HepG2 (cell line): ENCODE measurements at regions not wholly inside any gene's neighbourhood (a gene's known extent, or its start where the extent isn't known, plus 50 kb on each side); places are given as distances from the start of the nearest gene placed in this dataset.

Source experiments
- ATAC-seq: fragments of 200-7000 bp; cut with Tn5 transposase; 3 replicates; pipeline ENCODE4 v1.9.1; 2020; ENCODE audit warnings: mild to moderate bottlenecking, moderate library complexity
- BruUV-seq: library from RNA; stranded (reverse); fragments of 400-500 nt; replicated peaks from 2 replicates; lab custom pipeline; 2021; lab: Mats Ljungman, UMichigan
- CTCF ChIA-PET: fragments of 300-600 bp; formaldehyde crosslinking; extraction: SDS; loops from one replicate; lab custom pipeline; 2021; ENCODE audit warnings: low total read pairs, inconsistent platforms, low intra/inter-chr PET ratio; lab: Yijun Ruan, JAX
- POLR2A ChIA-PET: fragments of 350-600 bp; sonication (Branson Sonifier 250); formaldehyde crosslinking; loops from one replicate; lab custom pipeline; 2020; ENCODE audit warnings: antibody characterized with exemption, inconsistent platforms; lab: Yijun Ruan, JAX
- DNase-seq: peaks from one replicate; pipeline ENCODE4 v3.0.0-alpha.2; 2015; ENCODE audit warnings: low spot score
- FAIRE-seq: peaks from 3 replicates; lab custom pipeline; 2011; peaks lifted over from hg19 to GRCh38; lab: Jason Lieb, UNC
- H2AFZ ChIP-seq: one replicate; pipeline ENCODE4 v1.6.1; 2011; ENCODE audit warnings: low read length, inconsistent platforms
- H3K27ac ChIP-seq: fragments of 300-600 bp; 3 replicates; pipeline ENCODE4 v1.8.0; 2011; ENCODE audit warnings: mixed run types, mild to moderate bottlenecking, mixed read lengths, low read length, inconsistent platforms; ENCODE audit not compliant: insufficient read depth; ENCODE audit errors: extremely low read length
- H3K27me3 ChIP-seq, 2 experiments: fragments of 200-600 bp in 1 of 2; 2 replicates in 1 of 2; 3 replicates in 1 of 2; pipeline versions ENCODE4 v1.6.0 to v1.8.0; 2011; ENCODE audit warnings: low read length in 2 of 2, mild to moderate bottlenecking in 2 of 2, moderate library complexity in 2 of 2, inconsistent platforms in 1 of 2; ENCODE audit not compliant: insufficient read depth in 2 of 2, control insufficient read depth in 1 of 2
- H3K36me3 ChIP-seq, 2 experiments: fragments of 200-600 bp in 1 of 2; replicated peaks in 1 of 2; 2 replicates in 1 of 2; 3 replicates in 1 of 2; pipeline versions ENCODE4 v1.5.1 to v1.8.0; 2011; ENCODE audit warnings: low read length in 2 of 2, inconsistent platforms in 1 of 2; ENCODE audit not compliant: insufficient read depth in 2 of 2, control insufficient read depth in 1 of 2
- H3K4me1 ChIP-seq: 2 replicates; pipeline ENCODE4 v1.5.1; 2012; ENCODE audit warnings: low read length, inconsistent platforms; ENCODE audit not compliant: insufficient read depth
- H3K4me2 ChIP-seq: 2 replicates; pipeline ENCODE4 v1.6.0; 2011; ENCODE audit warnings: low read depth, low read length, inconsistent platforms
- H3K4me3 ChIP-seq, 3 experiments: fragments of 200-600 bp in 1 of 3; sonication (generic), shearing (Covaris generic) in 1 of 3; replicated peaks in 1 of 3; 2 replicates each; pipeline ENCODE4 v1.5.1; 2011 to 2016; ENCODE audit warnings: low read length in 3 of 3, inconsistent platforms in 2 of 3, low read depth in 2 of 3, mild to moderate bottlenecking in 2 of 3, control low read depth in 1 of 3, mixed read lengths in 1 of 3; ENCODE audit not compliant: insufficient read depth in 1 of 3
- H3K79me2 ChIP-seq: one replicate; pipeline ENCODE4 v1.6.1; 2011; ENCODE audit warnings: low read length, inconsistent platforms; ENCODE audit not compliant: insufficient read depth
- H3K9ac ChIP-seq: 2 replicates; pipeline ENCODE4 v1.6.0; 2011; ENCODE audit warnings: mild to moderate bottlenecking, low read depth, low read length, inconsistent platforms; ENCODE audit not compliant: insufficient read depth
- H3K9me3 ChIP-seq: 2 replicates; pipeline ENCODE4 v1.5.1; 2012; ENCODE audit warnings: mild to moderate bottlenecking, low read length
- H4K20me1 ChIP-seq: 2 replicates; pipeline ENCODE4 v1.6.0; 2011; ENCODE audit warnings: inconsistent platforms, mild to moderate bottlenecking, low read length, moderate library complexity; ENCODE audit not compliant: insufficient read depth
- ARNT2 ChIP-seq: sonication (generic); formaldehyde crosslinking; IDR thresholded peaks from 2 replicates; pipeline ENCODE4 v1.8.0; 2022; ENCODE audit warnings: mild to moderate bottlenecking, low read depth, missing genetic modification reagents, moderate library complexity
- ESRRA ChIP-seq: sonication (generic); formaldehyde crosslinking; IDR thresholded peaks from 2 replicates; pipeline ENCODE4 v1.5.1; 2020; ENCODE audit warnings: mild to moderate bottlenecking, low read depth, missing genetic modification reagents
- ETV5 ChIP-seq: IDR thresholded peaks from 2 replicates; pipeline ENCODE4 v1.6.1; 2018; ENCODE audit warnings: missing biosample characterization, missing genetic modification reagents, inconsistent platforms, borderline replicate concordance
- GTF3A ChIP-seq: sonication (generic); formaldehyde crosslinking; conservative IDR thresholded peaks from 2 replicates; pipeline ENCODE4 v1.4.0; 2020; ENCODE audit warnings: mild to moderate bottlenecking, missing genetic modification reagents
- HOXA3 ChIP-seq: sonication (generic); formaldehyde crosslinking; IDR thresholded peaks from 2 replicates; pipeline ENCODE4 v1.5.0; 2020; ENCODE audit warnings: missing genetic modification reagents
- ISL2 ChIP-seq: sonication (generic); formaldehyde crosslinking; IDR thresholded peaks from 2 replicates; pipeline ENCODE4 v1.5.0; 2020; ENCODE audit warnings: missing genetic modification reagents
- MIER2 ChIP-seq: IDR thresholded peaks from 2 replicates; pipeline ENCODE4 v1.6.1; 2016; ENCODE audit warnings: missing biosample characterization, missing genetic modification reagents
- NKX3-1 ChIP-seq: sonication (generic); formaldehyde crosslinking; IDR thresholded peaks from 2 replicates; pipeline ENCODE4 v1.5.0; 2020; ENCODE audit warnings: missing genetic modification reagents
- TGIF2 ChIP-seq: IDR thresholded peaks from 2 replicates; pipeline ENCODE4 v1.6.1; 2016; ENCODE audit warnings: control low read depth, missing compliant biosample characterization
- YEATS2 ChIP-seq: sonication (generic); formaldehyde crosslinking; IDR thresholded peaks from 2 replicates; pipeline ENCODE4 v1.4.0; 2020; ENCODE audit warnings: missing genetic modification reagents, borderline replicate concordance
- ZFP37 ChIP-seq: sonication (generic); formaldehyde crosslinking; IDR thresholded peaks from 2 replicates; pipeline ENCODE4 v1.4.0; 2020; ENCODE audit warnings: missing genetic modification reagents, borderline replicate concordance
- ZFP90 ChIP-seq: sonication (generic); formaldehyde crosslinking; IDR thresholded peaks from 2 replicates; pipeline ENCODE4 v1.8.0; 2022; ENCODE audit warnings: missing genetic modification reagents, mild to moderate bottlenecking, inconsistent platforms, borderline replicate concordance
- ZNF143 ChIP-seq: sonication (generic); formaldehyde crosslinking; IDR thresholded peaks from 2 replicates; pipeline ENCODE4 v1.4.0; 2020; ENCODE audit warnings: missing genetic modification reagents
- ZNF234 ChIP-seq: sonication (generic); formaldehyde crosslinking; conservative IDR thresholded peaks from 2 replicates; pipeline ENCODE4 v1.5.1; 2020; ENCODE audit warnings: mild to moderate bottlenecking, missing genetic modification reagents
- ZNF263 ChIP-seq: sonication (generic); formaldehyde crosslinking; IDR thresholded peaks from 2 replicates; pipeline ENCODE4 v1.4.0; 2020; ENCODE audit warnings: missing genetic modification reagents
- ZNF556 ChIP-seq: sonication (generic); formaldehyde crosslinking; IDR thresholded peaks from 2 replicates; pipeline ENCODE4 v1.4.0; 2020; ENCODE audit warnings: mild to moderate bottlenecking, missing genetic modification reagents, borderline replicate concordance
- ZSCAN25 ChIP-seq: sonication (generic); formaldehyde crosslinking; IDR thresholded peaks from 2 replicates; pipeline ENCODE4 v1.8.0; 2022; ENCODE audit warnings: mild to moderate bottlenecking, missing genetic modification reagents
- WGBS: methylation state at CpG from one replicate; pipeline ENCODE4 v1.1.6; 2017; ENCODE audit warnings: low lambda C conversion rate; 5-methylcytosine and 5-hydroxymethylcytosine counted together
- in situ Hi-C: cut with HindIII; loops from 2 replicates; pipeline ENCODE4 v1.10.0; 2017; ENCODE audit warnings: low pct_unique_long_range_greater_than_20kb; ENCODE audit not compliant: extremely low pct_ligation_motif_present
- intact Hi-C: fragments of 100-400 bp; cut with micrococcal nuclease; formaldehyde crosslinking; loops from one replicate; pipeline ENCODE4 v1.10.0; 2022; ENCODE audit not compliant: unreplicated experiment

DNA sequence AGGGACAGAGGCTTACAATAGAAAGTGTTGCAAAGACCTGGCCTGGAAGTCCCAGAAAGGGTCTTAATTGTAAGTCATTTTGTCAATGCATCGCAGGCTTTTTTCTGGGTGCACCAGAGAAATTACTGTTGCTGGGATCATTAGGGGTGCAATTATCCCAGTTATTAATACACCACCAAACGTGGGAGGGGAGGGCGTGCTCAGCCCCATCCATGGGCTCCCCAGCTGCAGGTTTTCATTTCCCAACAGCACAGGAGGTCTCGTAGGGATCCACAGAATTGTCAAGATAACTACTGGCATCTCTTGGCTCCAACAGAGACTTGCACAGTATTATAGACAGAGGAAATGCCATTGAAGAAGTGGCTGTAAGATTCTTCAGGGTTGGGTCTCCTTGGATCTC is 69.6 kb upstream of the FZD7 start:
- H3K9me3 ChIP-seq = no peaks in the 10 kb centered on the region
- no peak overlapping the region for H3K4me3 ChIP-seq
- H3K4me2 ChIP-seq = no peak overlapping the region
- no peaks in the 10 kb centered on the region for H3K36me3 ChIP-seq
- no peak for DNase-seq
- no peak for FAIRE-seq
- POLR2A ChIA-PET = no interaction called here
- no peak for ATAC-seq
- no peak overlapping the region for H2AFZ ChIP-seq
- no peaks in the 10 kb centered on the region for H4K20me1 ChIP-seq
- H3K27me3 ChIP-seq = peaks cover 0 to 18% of the 10 kb centered on the region in 2 experiments; a peak in 3 of 5 replicates
- no peak overlapping the region for H3K27ac ChIP-seq
- CTCF ChIA-PET = no interaction called here
- no TSS peak for BruUV-seq
- TF ChIP-seq ZNF556 (CRISPR knock-in tag) (no peak), ZNF234 (no peak), YEATS2 (no peak), ZNF263 (CRISPR knock-in tag) (no peak), ESRRA (no peak), MIER2 (CRISPR knock-in tag) (no peak), ZSCAN25 (no peak), ZFP37 (CRISPR knock-in tag) (no peak), GTF3A (CRISPR knock-in tag) (no peak), ARNT2 (no peak)
- in situ Hi-C loops = no loop called here
- no peaks in the 10 kb centered on the region for H3K4me1 ChIP-seq
- H3K79me2 ChIP-seq = no peaks in the 10 kb centered on the region
- no peak overlapping the region for H3K9ac ChIP-seq
- intact Hi-C loops = no loop called here
- 16% methylated on average over 4 of the region's 4 CpGs for WGBS

DNA sequence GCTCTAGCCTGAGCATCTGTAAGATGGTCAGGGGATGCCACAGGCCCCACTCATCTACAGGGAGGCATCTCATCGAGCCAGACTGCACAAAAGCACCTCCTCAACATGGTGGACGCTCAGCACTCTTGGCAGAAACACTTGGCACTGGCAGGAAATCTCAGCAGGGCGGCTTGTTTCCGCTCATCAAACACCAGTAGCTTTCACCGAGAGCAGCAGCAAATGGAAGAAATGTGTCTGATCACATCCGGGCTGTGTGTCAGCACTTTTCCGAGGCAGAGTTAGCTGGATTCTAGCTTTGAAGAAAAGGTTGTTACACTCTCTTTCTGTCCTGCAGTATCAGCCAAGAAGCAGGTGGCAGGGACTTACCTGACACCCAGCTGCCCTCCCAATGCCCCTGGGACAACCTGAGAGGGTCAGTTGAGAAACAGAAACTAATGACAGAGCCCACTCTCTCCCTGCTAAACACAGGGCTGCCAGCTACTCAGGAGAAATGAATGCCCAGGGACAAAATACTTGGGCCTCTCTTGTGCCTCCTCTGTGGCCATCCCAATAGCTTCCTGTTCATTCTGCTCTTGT is 68.9 kb upstream of the FZD7 start:
- DNase-seq (no peak), ATAC-seq (no peak), FAIRE-seq (no peak)
- Histone ChIP-seq H3K36me3 (no peaks in the 10 kb centered on the region), H3K4me2 (no peak overlapping the region), H3K4me1 (no peaks in the 10 kb centered on the region), H3K9ac (no peak overlapping the region), H3K9me3 (no peaks in the 10 kb centered on the region), H3K4me3 (no peak overlapping the region), H3K27ac (no peak overlapping the region), H3K27me3 (peaks cover 0 to 25% of the 10 kb centered on the region in 2 experiments; a peak in 3 of 5 replicates), H4K20me1 (no peaks in the 10 kb centered on the region), H3K79me2 (no peaks in the 10 kb centered on the region), H2AFZ (no peak overlapping the region)
- WGBS = 26% methylated on average over 5 of the region's 7 CpGs
- in situ Hi-C loops (no loop called here), intact Hi-C loops (loop anchor here (1.0 kb wide), 1 partner anchor 215 kb away; no protein-coding TSS in a partner anchor)
- BruUV-seq = no TSS peak
- POLR2A ChIA-PET = no interaction called here
- CTCF ChIA-PET = no interaction called here
- TF ChIP-seq ISL2 = no peak
- TF ChIP-seq ZNF143 = no peak
- no peak for TF ChIP-seq ETV5 (CRISPR knock-in tag)
- no peak for TF ChIP-seq ZFP90 (CRISPR knock-in tag)
- no peak for TF ChIP-seq NKX3-1 (CRISPR knock-in tag)
- TF ChIP-seq TGIF2 (CRISPR knock-in tag) = no peak
- no peak for TF ChIP-seq HOXA3 (CRISPR knock-in tag)
